ENCODE measurements at regions not wholly inside any gene's neighbourhood (a gene's known extent, or its start where the extent isn't known, plus 50 kb on each side); places are given as distances from the start of the nearest gene placed in this dataset.
A peak's percentile ranks its signal among the peaks of the same experiment; 100 is the strongest.
"Not testable (repeated sequence)": the region's sequence is repeated elsewhere in the genome, so short reads cannot be mapped to it uniquely, and the experiment has no call there.

GRCh38 chr7:96861-97260 lies 95.5 kb upstream of the FAM20C start:
- Histone ChIP-seq H3K36me3 (replicated peaks) (no peaks in the 10 kb centered on the region), H3K27ac (no peak overlapping the region), H3K4me3 (ENCODE audit: low read depth, low read length) (no peak overlapping the region), H3K27me3 (replicated peaks) (no peaks in the 10 kb centered on the region)
- in situ Hi-C loops (cut with HindIII; ENCODE audit: low pct_ligation_motif_present, low sequenced_read_pairs): no loop called here
- no peak for DNase-seq
- no peak for TF ChIP-seq CTCF (IDR thresholded peaks at IDR 0.05; ENCODE audit: low read depth, low read length, missing control alignments)

GRCh38 chr7:97310-97841 lies 95.0 kb upstream of the FAM20C start:
- Histone ChIP-seq H3K27me3 (replicated peaks) (no peaks in the 10 kb centered on the region), H3K4me3 (ENCODE audit: low read depth, low read length) (no peak overlapping the region), H3K27ac (no peak overlapping the region), H3K36me3 (replicated peaks) (no peaks in the 10 kb centered on the region)
- TF ChIP-seq CTCF (IDR thresholded peaks at IDR 0.05; ENCODE audit: low read depth, low read length, missing control alignments): no peak
- in situ Hi-C loops (cut with HindIII; ENCODE audit: low pct_ligation_motif_present, low sequenced_read_pairs): no loop called here
- DNase-seq: no peak

- H3K27ac ChIP-seq: no peak overlapping the region
- no peaks in the 10 kb centered on the region for H3K36me3 ChIP-seq (replicated peaks)
- in situ Hi-C loops (cut with HindIII; ENCODE audit: low pct_ligation_motif_present, low sequenced_read_pairs): no loop called here
- DNase-seq: peak; percentile 22
- no peak for TF ChIP-seq CTCF (IDR thresholded peaks at IDR 0.05; ENCODE audit: low read depth, low read length, missing control alignments)
- no peaks in the 10 kb centered on the region for H3K27me3 ChIP-seq (replicated peaks)
- no peak overlapping the region for H3K4me3 ChIP-seq (ENCODE audit: low read depth, low read length)
Observed at GRCh38 chr7:101146-102046, 91.0 kb upstream of the FAM20C start.

GRCh38 chr7:102047-102711 lies 90.2 kb upstream of the FAM20C start:
- Histone ChIP-seq H3K27ac (no peak overlapping the region), H3K4me3 (ENCODE audit: low read depth, low read length) (no peak overlapping the region), H3K36me3 (replicated peaks) (no peaks in the 10 kb centered on the region), H3K27me3 (replicated peaks) (no peaks in the 10 kb centered on the region)
- TF ChIP-seq CTCF (IDR thresholded peaks at IDR 0.05; ENCODE audit: low read depth, low read length, missing control alignments): no peak
- DNase-seq: no peak
- in situ Hi-C loops (cut with HindIII; ENCODE audit: low pct_ligation_motif_present, low sequenced_read_pairs): no loop called here

- in situ Hi-C loops (cut with HindIII; ENCODE audit: low pct_ligation_motif_present, low sequenced_read_pairs): no loop called here
- no peak overlapping the region for H3K4me3 ChIP-seq (ENCODE audit: low read depth, low read length)
- H3K36me3 ChIP-seq (replicated peaks): no peaks in the 10 kb centered on the region
- H3K27me3 ChIP-seq (replicated peaks): no peaks in the 10 kb centered on the region
- no peak for DNase-seq
- TF ChIP-seq CTCF (IDR thresholded peaks at IDR 0.05; ENCODE audit: low read depth, low read length, missing control alignments): no peak
- H3K27ac ChIP-seq: no peak overlapping the region
Observed at GRCh38 chr7:102721-103120, 89.7 kb upstream of the FAM20C start.

GRCh38 chr7:103981-104380 lies 88.4 kb upstream of the FAM20C start:
- H3K36me3 ChIP-seq (replicated peaks); DNase-seq; H3K27me3 ChIP-seq (replicated peaks); in situ Hi-C loops (cut with HindIII; ENCODE audit: low pct_ligation_motif_present, low sequenced_read_pairs); H3K27ac ChIP-seq; H3K4me3 ChIP-seq (ENCODE audit: low read depth, low read length): not testable (repeated sequence)
